ENCODE measurements at regions not wholly inside any gene's neighbourhood (a gene's known extent, or its start where the extent isn't known, plus 50 kb on each side); places are given as distances from the start of the nearest gene placed in this dataset.

DNA sequence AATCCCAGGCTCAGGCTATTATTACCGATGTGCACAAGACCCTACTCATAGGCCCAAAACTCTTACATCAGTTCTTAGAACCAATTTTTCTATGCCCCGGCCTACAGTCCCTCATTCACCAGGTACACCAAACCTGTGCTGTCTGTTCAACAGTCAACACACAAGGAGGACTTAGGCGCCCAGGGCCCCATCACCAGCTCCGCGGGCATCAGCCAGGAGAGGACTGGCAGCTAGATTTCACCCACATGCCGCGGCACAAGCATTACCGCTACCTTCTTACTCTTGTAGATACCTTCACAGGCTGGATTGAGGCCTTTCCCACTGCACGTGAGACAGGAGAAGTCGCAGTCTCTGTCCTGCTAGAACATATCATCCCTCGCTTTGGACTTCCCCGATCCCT, 962.5 kb downstream of the RPA4 start:
- no peak overlapping the region for H3K4me2 ChIP-seq (ENCODE audit: insufficient read depth, insufficient read length, low read length)
- H3K4ac ChIP-seq (ENCODE audit: low read depth, low read length), result no peak overlapping the region
- no peaks in the 10 kb centered on the region for H3K79me1 ChIP-seq (ENCODE audit: insufficient read depth, low read depth, low read length, poor library complexity, severe bottlenecking)
- H3K27me3 Mint-ChIP-seq (ENCODE audit: low read depth), result peaks cover 5% of the 10 kb centered on the region
- DNase-seq, result no peak
- H3K23me2 ChIP-seq (ENCODE audit: insufficient read length, low read depth, low read length, poor library complexity, severe bottlenecking), result no peaks in the 10 kb centered on the region
- no peaks in the 10 kb centered on the region for H4K20me1 ChIP-seq (ENCODE audit: control insufficient read depth, insufficient read depth, insufficient read length)
- H3K23ac ChIP-seq (ENCODE audit: insufficient read length, low read depth, low read length), result no peak overlapping the region
- H3K4me1 ChIP-seq (ENCODE audit: insufficient read depth, low read length), result no peaks in the 10 kb centered on the region
- no peak overlapping the region for H2BK20ac ChIP-seq (ENCODE audit: low read depth, low read length, poor library complexity, severe bottlenecking)
- H2BK120ac ChIP-seq (ENCODE audit: low read depth, low read length, poor library complexity, severe bottlenecking), result no peak overlapping the region
- H3K36me3 Mint-ChIP-seq (ENCODE audit: insufficient read depth in 1 of 3, low read depth in 3 of 3), result peaks cover 59 to 78% (median 63%) of the 10 kb centered on the region in 3 experiments
- no peak overlapping the region for H4K5ac ChIP-seq (ENCODE audit: insufficient read length, low read depth, low read length)
- H2BK12ac ChIP-seq (ENCODE audit: insufficient read length, low read depth, low read length), result no peak overlapping the region
- H2AK5ac ChIP-seq (ENCODE audit: insufficient read length, low read length), result no peak overlapping the region
- no peak overlapping the region for H3K56ac ChIP-seq (ENCODE audit: insufficient read length, low read depth, low read length)
- no peak overlapping the region for H3T11ph ChIP-seq (ENCODE audit: low read length)
- H3K27ac ChIP-seq (ENCODE audit: insufficient read length, low read depth, low read length), result no peak overlapping the region
- no peak overlapping the region for H4K8ac ChIP-seq (replicated peaks; ENCODE audit: insufficient read length, low read depth, low read length)
- no peaks in the 10 kb centered on the region for H3K27me3 ChIP-seq (ENCODE audit: insufficient read depth, low read length)
- H3K27ac Mint-ChIP-seq, result peak overlapping the region in 2 of 3 experiments; percentile 19 to 51; a peak in 2 of 7 replicates
- TF ChIP-seq, protein P1, sequence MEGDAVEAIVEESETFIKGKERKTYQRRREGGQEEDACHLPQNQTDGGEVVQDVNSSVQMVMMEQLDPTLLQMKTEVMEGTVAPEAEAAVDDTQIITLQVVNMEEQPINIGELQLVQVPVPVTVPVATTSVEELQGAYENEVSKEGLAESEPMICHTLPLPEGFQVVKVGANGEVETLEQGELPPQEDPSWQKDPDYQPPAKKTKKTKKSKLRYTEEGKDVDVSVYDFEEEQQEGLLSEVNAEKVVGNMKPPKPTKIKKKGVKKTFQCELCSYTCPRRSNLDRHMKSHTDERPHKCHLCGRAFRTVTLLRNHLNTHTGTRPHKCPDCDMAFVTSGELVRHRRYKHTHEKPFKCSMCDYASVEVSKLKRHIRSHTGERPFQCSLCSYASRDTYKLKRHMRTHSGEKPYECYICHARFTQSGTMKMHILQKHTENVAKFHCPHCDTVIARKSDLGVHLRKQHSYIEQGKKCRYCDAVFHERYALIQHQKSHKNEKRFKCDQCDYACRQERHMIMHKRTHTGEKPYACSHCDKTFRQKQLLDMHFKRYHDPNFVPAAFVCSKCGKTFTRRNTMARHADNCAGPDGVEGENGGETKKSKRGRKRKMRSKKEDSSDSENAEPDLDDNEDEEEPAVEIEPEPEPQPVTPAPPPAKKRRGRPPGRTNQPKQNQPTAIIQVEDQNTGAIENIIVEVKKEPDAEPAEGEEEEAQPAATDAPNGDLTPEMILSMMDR (conservative IDR thresholded peaks at IDR 0.05), result no peak
- H3K14ac ChIP-seq (ENCODE audit: insufficient read depth, low read length), result no peak overlapping the region
- H2BK5ac ChIP-seq (ENCODE audit: insufficient read length, low read length), result no peak overlapping the region
- no peak overlapping the region for H2AFZ ChIP-seq (ENCODE audit: low read length)
- peaks cover 68 to 69% of the 10 kb centered on the region in 2 experiments for H3K9me3 Mint-ChIP-seq
- no peak overlapping the region for H4K91ac ChIP-seq (ENCODE audit: insufficient read length, low read depth, low read length)
- H3K18ac ChIP-seq (ENCODE audit: insufficient read length, low read depth, low read length), result no peak overlapping the region
- peaks cover 4% of the 10 kb centered on the region for H3K9me3 ChIP-seq (ENCODE audit: control insufficient read depth, low read depth, low read length)
- H3K79me2 ChIP-seq (ENCODE audit: insufficient read depth, low read length), result no peaks in the 10 kb centered on the region
- no peak overlapping the region for H2BK15ac ChIP-seq (ENCODE audit: low read depth, low read length)
- WGBS (ENCODE audit: extremely low coverage, insufficient read length, low lambda C conversion rate), result no CpG with 5 or more reads among the region's 12 CpGs
- no peak overlapping the region for H3K9ac ChIP-seq (ENCODE audit: extremely low read depth, insufficient read length, low read length)
- no peak overlapping the region for H3K4me3 Mint-ChIP-seq
- H3K4me1 Mint-ChIP-seq, result no peaks in the 10 kb centered on the region

Data from H9 (cell line).